H1 (cell line): ENCODE measurements at regions not wholly inside any gene's neighbourhood (a gene's known extent, or its start where the extent isn't known, plus 50 kb on each side); places are given as distances from the start of the nearest gene placed in this dataset.

Experiments used
- CTCF ChIA-PET: fragments of 300-600 bp; sonication (Branson Sonifier 250); formaldehyde crosslinking; loops from one replicate; lab custom pipeline; 2021; ENCODE audit not compliant: partially characterized antibody; lab: Charles Lee
- POLR2A ChIA-PET: fragments of 300-600 bp; sonication (Branson Sonifier 250); formaldehyde crosslinking; loops from one replicate; lab custom pipeline; 2021; ENCODE audit warnings: inconsistent platforms; ENCODE audit not compliant: partially characterized antibody; lab: Charles Lee
- DNase-seq, 2 experiments: peaks; one replicate each; pipeline versions ENCODE4 v3.0.0 to v3.0.0-alpha.2; 2010 to 2022; ENCODE audit warnings: low spot score in 2 of 2, low read depth in 1 of 2, mixed read lengths in 1 of 2
- FAIRE-seq: peaks from 2 replicates; lab custom pipeline; 2011; peaks lifted over from hg19 to GRCh38; lab: Jason Lieb, UNC
- H2AFZ ChIP-seq: 2 replicates; pipeline ENCODE4 v1.8.1; 2012; ENCODE audit warnings: low read length, inconsistent platforms
- H2AK5ac ChIP-seq: 2 replicates; pipeline ENCODE4 v1.6.1; 2013; ENCODE audit warnings: low read depth, low read length
- H2BK120ac ChIP-seq: replicated peaks from 2 replicates; pipeline ENCODE3; 2013; ENCODE audit warnings: low read depth, low read length, inconsistent platforms
- H2BK12ac ChIP-seq: 2 replicates; pipeline ENCODE4 v1.6.1; 2013; ENCODE audit warnings: low read depth, low read length
- H2BK15ac ChIP-seq: 2 replicates; pipeline ENCODE4 v1.6.1; 2013; ENCODE audit warnings: low read length
- H2BK20ac ChIP-seq: 2 replicates; pipeline ENCODE4 v1.6.1; 2013; ENCODE audit warnings: low read length
- H2BK5ac ChIP-seq: 2 replicates; pipeline ENCODE4 v1.6.1; 2013; ENCODE audit warnings: low read depth, low read length
- H3K14ac ChIP-seq: 2 replicates; pipeline ENCODE4 v1.6.1; 2013; ENCODE audit warnings: inconsistent platforms; ENCODE audit not compliant: insufficient read length
- H3K18ac ChIP-seq: 2 replicates; pipeline ENCODE4 v1.6.1; 2013; ENCODE audit warnings: low read length; ENCODE audit errors: extremely low read depth
- H3K23ac ChIP-seq: 2 replicates; pipeline ENCODE4 v1.6.1; 2013; ENCODE audit warnings: inconsistent platforms; ENCODE audit not compliant: insufficient read length
- H3K23me2 ChIP-seq: 2 replicates; pipeline ENCODE4 v1.6.1; 2013; ENCODE audit warnings: low read depth, low read length
- H3K27ac ChIP-seq: 2 replicates; pipeline ENCODE4 v1.6.1; 2011; ENCODE audit warnings: low read depth, low read length, inconsistent platforms
- H3K27me3 ChIP-seq, 4 experiments: replicated peaks in 1 of 4; 1 replicate in 1 of 4; 2 replicates in 3 of 4; pipeline versions ENCODE4 v1.6.1 to v1.8.1; 2011 to 2013; ENCODE audit warnings: low read length in 3 of 4, mild to moderate bottlenecking in 3 of 4, inconsistent platforms in 2 of 4, mixed read lengths in 2 of 4, moderate library complexity in 1 of 4; ENCODE audit not compliant: control insufficient read depth in 3 of 4, insufficient read depth in 3 of 4; ENCODE audit errors: extremely low read depth in 1 of 4
- H3K36me3 ChIP-seq, 4 experiments: 2 replicates each; pipeline versions ENCODE4 v1.6.1 to v1.8.1; 2011 to 2013; ENCODE audit warnings: mild to moderate bottlenecking in 4 of 4, low read length in 3 of 4, moderate library complexity in 2 of 4, control low read depth in 1 of 4, inconsistent platforms in 1 of 4; ENCODE audit not compliant: insufficient read depth in 4 of 4, control insufficient read depth in 2 of 4
- H3K4ac ChIP-seq: replicated peaks from 2 replicates; pipeline ENCODE3; 2013; ENCODE audit warnings: low read length, low read depth, mixed read lengths, inconsistent platforms; ENCODE audit not compliant: insufficient read length
- H3K4me1 ChIP-seq, 4 experiments: replicated peaks in 1 of 4; 1 replicate in 1 of 4; 2 replicates in 3 of 4; pipeline versions ENCODE4 v1.6.1 to v1.8.1; 2011 to 2013; ENCODE audit warnings: low read length in 3 of 4, inconsistent platforms in 2 of 4, mixed read lengths in 1 of 4; ENCODE audit not compliant: insufficient read depth in 4 of 4, control insufficient read depth in 3 of 4
- H3K4me2 ChIP-seq, 2 experiments: 2 replicates each; pipeline versions ENCODE4 v1.6.1 to v1.8.1; 2011 to 2013; ENCODE audit warnings: low read depth in 2 of 2, low read length in 2 of 2, control low read depth in 1 of 2, inconsistent platforms in 1 of 2, mild to moderate bottlenecking in 1 of 2; ENCODE audit not compliant: insufficient read depth in 1 of 2
- H3K4me3 ChIP-seq, 4 experiments: fragments of 200-600, 300-600 bp in 1 of 4; sonication (generic), shearing (Covaris generic), sonication (Bioruptor Twin) in 1 of 4; 2 replicates each; pipeline versions ENCODE4 v1.5.1 to v1.8.1; 2011 to 2016; ENCODE audit warnings: low read length in 4 of 4, low read depth in 3 of 4, control low read depth in 2 of 4, inconsistent platforms in 2 of 4, mild to moderate bottlenecking in 2 of 4, mixed read lengths in 1 of 4, moderate library complexity in 1 of 4; ENCODE audit not compliant: insufficient read depth in 2 of 4; ENCODE audit errors: extremely low read depth in 1 of 4
- H3K56ac ChIP-seq: replicated peaks from 2 replicates; pipeline ENCODE3; 2013; ENCODE audit warnings: low read depth, mild to moderate bottlenecking, mixed read lengths, low read length, inconsistent platforms; ENCODE audit not compliant: insufficient read length
- H3K79me1 ChIP-seq: 2 replicates; pipeline ENCODE4 v1.6.1; 2013; ENCODE audit warnings: low read depth, low read length, control low read depth
- H3K79me2 ChIP-seq, 2 experiments: 2 replicates each; pipeline versions ENCODE4 v1.6.1 to v1.8.1; 2012 to 2013; ENCODE audit warnings: low read length in 2 of 2, mild to moderate bottlenecking in 2 of 2, inconsistent platforms in 1 of 2; ENCODE audit not compliant: insufficient read depth in 2 of 2, control insufficient read depth in 1 of 2
- H3K9ac ChIP-seq, 4 experiments: replicated peaks in 1 of 4; 1 replicate in 1 of 4; 2 replicates in 3 of 4; pipeline versions ENCODE4 v1.6.1 to v1.8.1; 2011 to 2013; ENCODE audit warnings: low read depth in 3 of 4, low read length in 3 of 4, control low read depth in 2 of 4, mild to moderate bottlenecking in 2 of 4, moderate library complexity in 2 of 4, inconsistent platforms in 1 of 4; ENCODE audit errors: extremely low read depth in 1 of 4
- H3K9me3 ChIP-seq, 2 experiments: 2 replicates each; pipeline versions ENCODE4 v1.6.1 to v1.8.1; 2012 to 2013; ENCODE audit warnings: mild to moderate bottlenecking in 2 of 2, moderate library complexity in 2 of 2, control low read depth in 1 of 2, inconsistent platforms in 1 of 2, low read depth in 1 of 2, low read length in 1 of 2, mixed read lengths in 1 of 2; ENCODE audit not compliant: insufficient read depth in 2 of 2
- H4K20me1 ChIP-seq, 2 experiments: replicated peaks in 1 of 2; 2 replicates each; pipeline versions ENCODE3 to v1.8.1; 2011 to 2013; ENCODE audit warnings: inconsistent platforms in 2 of 2, low read length in 2 of 2, mild to moderate bottlenecking in 1 of 2; ENCODE audit not compliant: insufficient read depth in 2 of 2, control insufficient read depth in 1 of 2
- H4K5ac ChIP-seq: 2 replicates; pipeline ENCODE4 v1.6.1; 2013; ENCODE audit warnings: low read length, low read depth, mixed read lengths, inconsistent platforms; ENCODE audit not compliant: insufficient read length
- H4K8ac ChIP-seq: 2 replicates; pipeline ENCODE4 v1.8.0; 2013; ENCODE audit warnings: mild to moderate bottlenecking, moderate library complexity, low read length, inconsistent platforms; ENCODE audit not compliant: insufficient read depth; ENCODE audit errors: extremely low read depth
- H4K91ac ChIP-seq: replicated peaks from 2 replicates; pipeline ENCODE3; 2013; ENCODE audit warnings: low read length, mixed read lengths, inconsistent platforms; ENCODE audit not compliant: insufficient read length
- CTCF ChIP-seq, 3 experiments: IDR thresholded peaks; 1 replicate in 2 of 3; 2 replicates in 1 of 3; pipeline versions ENCODE4 v1.5.1 to v1.6.1; 2011; ENCODE audit warnings: low read length in 3 of 3, mild to moderate bottlenecking in 3 of 3, inconsistent platforms in 2 of 3, low read depth in 1 of 3, moderate library complexity in 1 of 3; ENCODE audit not compliant: insufficient read depth in 1 of 3; ENCODE audit errors: control extremely low read depth in 1 of 3
- KDM5A ChIP-seq: fragments of 200-600 bp; IDR thresholded peaks from 2 replicates; pipeline ENCODE4 v1.7.1; 2012; ENCODE audit warnings: mild to moderate bottlenecking, low read length, inconsistent platforms, mixed read lengths
- RAD21 ChIP-seq, 2 experiments: IDR thresholded peaks in 1 of 2; conservative IDR thresholded peaks in 1 of 2; 2 replicates each; pipeline ENCODE4 v1.6.1; 2011; ENCODE audit warnings: low read depth in 2 of 2, low read length in 2 of 2, improper control_type of control experiment in 1 of 2, inconsistent platforms in 1 of 2, mild to moderate bottlenecking in 1 of 2, moderate library complexity in 1 of 2
- TAF1 ChIP-seq: IDR thresholded peaks from 2 replicates; pipeline ENCODE4 v1.6.1; 2011; ENCODE audit warnings: mild to moderate bottlenecking, low read depth, low read length
- TEAD4 ChIP-seq: IDR thresholded peaks from 2 replicates; pipeline ENCODE4 v1.6.1; 2012; ENCODE audit warnings: low read depth, low read length, inconsistent platforms, mixed read lengths
- WGBS, 2 experiments: shearing (Covaris generic) in 1 of 2; methylation state at CpG; one replicate each; pipeline versions ENCODE4 v1.1.6 to v1.1.7; 2013 to 2015; ENCODE audit warnings: low lambda C conversion rate in 2 of 2, mixed read lengths in 2 of 2, inconsistent platforms in 1 of 2, low coverage in 1 of 2, missing lambda C conversion rate in 1 of 2; ENCODE audit not compliant: insufficient replicate concordance in 2 of 2, insufficient coverage in 1 of 2, insufficient read length in 1 of 2; ENCODE audit errors: extremely low coverage in 1 of 2, missing lambda C conversion rate in 1 of 2; 5-methylcytosine and 5-hydroxymethylcytosine counted together

- peak; percentile 31 to 87 for DNase-seq
- H3K27ac ChIP-seq, result no peak overlapping the region
- POLR2A ChIA-PET, result interaction anchor here (0.6 to 1.4 kb wide), 3 partner anchors 183 to 238 kb away, joined by 3 to 4 read pairs (median 3); no protein-coding TSS in a partner anchor
Measured at GRCh38 chr9:18255158-18255629, 218.8 kb upstream of the ADAMTSL1 start.

More at GRCh38 chr9:18255158-18255629, 218.8 kb upstream of the ADAMTSL1 start:
- Histone ChIP-seq H3K79me1 (no peaks in the 10 kb centered on the region), H3K4me3 (no peak overlapping the region), H2AK5ac (no peak overlapping the region), H3K9me3 (no peaks in the 10 kb centered on the region), H3K27me3 (no peaks in the 10 kb centered on the region), H3K9ac (no peak overlapping the region), H3K36me3 (no peaks in the 10 kb centered on the region), H2BK12ac (no peak overlapping the region), H4K5ac (no peak overlapping the region), H3K79me2 (no peaks in the 10 kb centered on the region), H3K23ac (no peak overlapping the region), H2BK20ac (no peak overlapping the region), H4K8ac (no peak overlapping the region), H3K4ac (no peak overlapping the region), H3K23me2 (no peaks in the 10 kb centered on the region), H3K4me2 (no peak overlapping the region), H3K18ac (no peak overlapping the region), H2BK120ac (no peak overlapping the region), H3K4me1 (no peaks in the 10 kb centered on the region), H3K56ac (no peak overlapping the region), H2AFZ (0 out of 2 replicates have a peak overlapping the region, but pooled peaks have one; percentile 43), H4K20me1 (no peaks in the 10 kb centered on the region), H2BK15ac (no peak overlapping the region), H4K91ac (no peak overlapping the region), H3K14ac (no peak overlapping the region), H2BK5ac (no peak overlapping the region)
- CTCF ChIA-PET, result interaction anchor here (0.6 to 4.9 kb wide), 73 partner anchors 9 to 1630 kb away, joined by 3 to 39 read pairs (median 4); no protein-coding TSS in a partner anchor
- 14% methylated on average over 9 of the region's 9 CpGs; no CpG with 5 or more reads in 1 of the 2 experiments for whole genome bisulfite sequencing, 2 experiments
- FAIRE-seq, result peak; percentile 82
- TF ChIP-seq CTCF (IDR thresholded peaks at IDR 0.05; ENCODE audit: control extremely low read depth in 1 of 3, insufficient read depth in 1 of 3, low read depth in 1 of 3, low read length in 3 of 3), result peak; percentile 68 to 90 (median 78)
- TF ChIP-seq TEAD4, result 0 out of 2 replicates have a peak, but pooled peaks have one; percentile 26
- TF ChIP-seq KDM5A, result no peak
- TF ChIP-seq RAD21 (IDR thresholded peaks at IDR 0.05 in 1 of 2, conservative IDR thresholded peaks at IDR 0.05 in 1 of 2; ENCODE audit: low read depth in 2 of 2, low read length in 2 of 2), result peak; percentile 90 to 96
- TF ChIP-seq TAF1, result no peak
